AG09309 (cell line): ENCODE measurements at regions not wholly inside any gene's neighbourhood (a gene's known extent, or its start where the extent isn't known, plus 50 kb on each side); places are given as distances from the start of the nearest gene placed in this dataset.
"Not testable (repeated sequence)": the region's sequence is repeated elsewhere in the genome, so short reads cannot be mapped to it uniquely, and the experiment has no call there.

Source experiments
- DNase-seq: peaks from one replicate; pipeline ENCODE4 v3.0.0-alpha.2; 2010; ENCODE audit warnings: low read depth
- H3K4me3 ChIP-seq: 2 replicates; pipeline ENCODE4 v1.5.1; 2011; ENCODE audit warnings: mild to moderate bottlenecking, low read depth, low read length, moderate library complexity; ENCODE audit not compliant: control insufficient read depth
- TF ChIP-seq, protein P1 (sequence below): IDR thresholded peaks from 2 replicates; pipeline ENCODE4 v1.5.1; 2011; ENCODE audit warnings: mild to moderate bottlenecking, low read depth, low read length, inconsistent platforms; ENCODE audit not compliant: insufficient read depth, control insufficient read depth; ENCODE audit errors: missing control alignments

DNA sequence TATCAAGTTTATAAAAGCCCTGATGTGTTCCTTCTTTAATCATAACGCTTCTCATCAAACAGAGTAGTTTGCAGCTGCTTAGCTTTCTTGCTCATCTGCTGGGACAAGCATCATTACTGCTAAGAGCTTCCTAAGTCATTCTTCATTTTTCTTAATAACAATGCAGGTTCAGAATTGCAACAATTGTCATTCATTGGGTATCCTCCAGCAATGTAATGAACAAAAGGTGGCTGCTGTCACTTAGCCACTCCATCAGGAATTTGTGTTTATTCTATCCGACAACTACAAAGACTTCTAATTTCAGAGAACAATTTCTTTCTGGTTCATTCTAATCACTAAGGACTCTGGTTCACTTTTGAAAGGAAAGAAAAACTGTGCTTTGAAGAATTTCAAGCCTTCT lies 836.7 kb upstream of the CDH10 start:
- TF ChIP-seq, protein P1, sequence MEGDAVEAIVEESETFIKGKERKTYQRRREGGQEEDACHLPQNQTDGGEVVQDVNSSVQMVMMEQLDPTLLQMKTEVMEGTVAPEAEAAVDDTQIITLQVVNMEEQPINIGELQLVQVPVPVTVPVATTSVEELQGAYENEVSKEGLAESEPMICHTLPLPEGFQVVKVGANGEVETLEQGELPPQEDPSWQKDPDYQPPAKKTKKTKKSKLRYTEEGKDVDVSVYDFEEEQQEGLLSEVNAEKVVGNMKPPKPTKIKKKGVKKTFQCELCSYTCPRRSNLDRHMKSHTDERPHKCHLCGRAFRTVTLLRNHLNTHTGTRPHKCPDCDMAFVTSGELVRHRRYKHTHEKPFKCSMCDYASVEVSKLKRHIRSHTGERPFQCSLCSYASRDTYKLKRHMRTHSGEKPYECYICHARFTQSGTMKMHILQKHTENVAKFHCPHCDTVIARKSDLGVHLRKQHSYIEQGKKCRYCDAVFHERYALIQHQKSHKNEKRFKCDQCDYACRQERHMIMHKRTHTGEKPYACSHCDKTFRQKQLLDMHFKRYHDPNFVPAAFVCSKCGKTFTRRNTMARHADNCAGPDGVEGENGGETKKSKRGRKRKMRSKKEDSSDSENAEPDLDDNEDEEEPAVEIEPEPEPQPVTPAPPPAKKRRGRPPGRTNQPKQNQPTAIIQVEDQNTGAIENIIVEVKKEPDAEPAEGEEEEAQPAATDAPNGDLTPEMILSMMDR, result no peak
- no peak for DNase-seq
- H3K4me3 ChIP-seq, result no peak overlapping the region

DNA sequence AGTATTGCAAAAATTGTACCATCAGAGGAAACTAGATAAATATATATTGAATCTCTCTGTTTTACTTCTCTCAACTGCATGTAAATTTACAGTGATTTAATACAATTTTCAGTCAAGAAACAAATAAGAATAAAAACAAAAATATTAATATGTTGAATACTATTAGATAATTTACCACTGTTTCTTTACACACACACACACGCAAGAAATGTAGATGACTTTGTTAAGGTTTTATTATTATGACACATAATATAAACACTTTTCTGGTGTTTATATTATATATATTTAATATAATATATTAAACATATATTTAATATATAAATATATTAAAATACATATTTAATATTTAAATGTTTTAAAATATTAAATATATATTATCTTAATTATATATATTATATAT lies 814.3 kb upstream of the CDH10 start:
- no peak for DNase-seq
- H3K4me3 ChIP-seq, result no peak overlapping the region
- TF ChIP-seq, protein P1, result no peak

DNA sequence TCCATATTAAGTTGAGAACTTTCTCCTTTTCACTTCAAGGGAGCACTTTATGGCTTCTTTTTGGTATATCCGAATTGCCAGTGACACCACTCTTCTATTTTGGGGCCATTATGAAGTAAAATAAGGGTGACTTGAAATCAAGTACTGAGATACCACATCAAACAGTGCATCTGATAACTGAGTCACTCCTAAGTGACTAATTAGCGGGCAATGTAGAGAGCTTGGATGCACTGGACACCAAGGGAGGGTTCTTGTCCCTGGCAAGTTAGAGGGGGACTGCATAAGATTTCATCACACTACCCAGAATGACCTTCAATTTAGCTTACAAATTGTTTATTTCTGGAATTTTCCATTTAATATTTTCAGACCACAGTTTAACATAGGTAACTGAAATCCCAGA lies 813.9 kb upstream of the CDH10 start:
- H3K4me3 ChIP-seq, result no peak overlapping the region
- DNase-seq, result no peak
- TF ChIP-seq, protein P1, result no peak

DNA sequence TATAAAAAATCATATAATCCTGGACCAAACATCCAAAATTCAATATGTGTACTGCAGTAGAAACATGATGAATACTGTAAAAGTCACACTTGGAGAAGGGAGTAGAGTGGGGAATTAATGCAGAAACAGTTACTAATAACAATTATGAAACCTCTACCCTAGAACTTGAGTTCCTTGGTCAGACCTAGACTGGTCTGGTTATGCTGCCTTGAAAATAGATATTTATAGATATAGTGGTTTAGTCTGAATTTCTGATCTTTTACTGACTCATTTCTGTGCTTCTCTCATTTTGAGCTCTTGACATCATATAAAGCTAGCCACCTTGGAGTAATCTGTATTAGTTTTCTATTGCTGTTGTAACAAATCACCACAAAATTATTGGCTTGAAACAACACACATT lies 808.7 kb upstream of the CDH10 start:
- no peak for DNase-seq
- H3K4me3 ChIP-seq, result no peak overlapping the region
- TF ChIP-seq, protein P1, result no peak

- TF ChIP-seq, protein P1, result no peak
- no peak overlapping the region for H3K4me3 ChIP-seq
- no peak for DNase-seq
These were observed 806.5 kb upstream of the CDH10 start for GRCh38 chr5:25451294-25451693.

DNA sequence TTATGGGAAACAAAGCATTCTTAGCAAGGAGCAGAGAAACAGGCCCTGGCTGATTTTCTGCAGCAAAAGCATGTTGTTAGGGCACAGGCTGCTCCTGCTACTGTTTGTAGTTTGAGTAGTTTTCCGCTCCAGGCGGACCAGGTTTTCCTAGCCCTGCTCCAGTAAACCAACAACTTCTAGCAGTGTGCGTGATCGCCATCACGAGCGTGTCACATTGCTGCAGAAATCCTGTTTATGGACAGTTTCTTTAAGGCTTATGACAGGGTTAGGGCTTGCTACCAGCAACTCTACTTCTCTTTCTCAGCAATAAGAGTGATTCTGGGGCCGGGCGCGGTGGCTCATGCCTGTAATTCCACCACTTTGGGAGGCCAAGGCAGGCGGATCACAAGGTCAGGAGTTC lies 803.9 kb upstream of the CDH10 start:
- DNase-seq, result no peak
- no peak overlapping the region for H3K4me3 ChIP-seq

GRCh38 chr5:25448190-25448621 lies 803.4 kb upstream of the CDH10 start:
- TF ChIP-seq, protein P1, result no peak
- no peak for DNase-seq
- H3K4me3 ChIP-seq, result no peak overlapping the region

More for the DNA sequence above, 803.9 kb upstream of the CDH10 start:
- TF ChIP-seq, protein P1, result no peak

DNA sequence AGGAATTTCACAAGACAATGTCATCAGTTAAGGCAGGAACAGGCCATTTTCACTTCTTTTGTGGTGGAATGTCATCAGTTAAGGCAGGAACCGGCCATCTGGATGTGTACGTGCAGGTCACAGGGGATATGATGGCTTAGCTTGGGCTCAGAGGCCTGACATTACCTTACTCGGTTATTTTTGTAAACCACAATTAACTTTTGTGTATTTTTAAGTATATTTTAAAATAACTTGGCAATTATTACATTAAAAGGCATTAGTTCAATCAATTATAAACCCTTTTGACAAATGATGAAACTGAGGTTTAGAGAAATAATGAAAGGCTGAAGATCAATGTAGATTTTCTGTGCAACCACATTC lies 801.3 kb upstream of the CDH10 start:
- H3K4me3 ChIP-seq, DNase-seq: not testable (repeated sequence)

- H3K4me3 ChIP-seq, DNase-seq: not testable (repeated sequence)
These were observed 800.7 kb upstream of the CDH10 start for GRCh38 chr5:25445381-25446060.
